ENCODE measurements at regions not wholly inside any gene's neighbourhood (a gene's known extent, or its start where the extent isn't known, plus 50 kb on each side); places are given as distances from the start of the nearest gene placed in this dataset.

- Mint-ChIP-seq H3K36me3 (ENCODE audit: insufficient read depth) (no peaks in the 10 kb centered on the region), H3K27me3 (no peaks in the 10 kb centered on the region), H3K27ac (ENCODE audit: low read depth) (no peak overlapping the region), H3K4me1 (no peaks in the 10 kb centered on the region), H3K4me3 (no peak overlapping the region), H3K9me3 (peaks cover 5% of the 10 kb centered on the region)
- ATAC-seq (replicated peaks; ENCODE audit: extremely low read depth, poor library complexity, severe bottlenecking), result no peak
- no peak for DNase-seq (ENCODE audit: low spot score in 2 of 2)
These were observed 689.6 kb downstream of the MECOM start for GRCh38 chr3:168973897-168974296.

- DNase-seq (ENCODE audit: low spot score in 2 of 2) (no peak), ATAC-seq (replicated peaks; ENCODE audit: extremely low read depth, poor library complexity, severe bottlenecking) (no peak)
- no peaks in the 10 kb centered on the region for H3K27me3 Mint-ChIP-seq
- no peaks in the 10 kb centered on the region for H3K36me3 Mint-ChIP-seq (ENCODE audit: insufficient read depth)
- H3K9me3 Mint-ChIP-seq, result peaks cover 5% of the 10 kb centered on the region
- H3K27ac Mint-ChIP-seq (ENCODE audit: low read depth), result no peak overlapping the region
- H3K4me3 Mint-ChIP-seq, result no peak overlapping the region
- H3K4me1 Mint-ChIP-seq, result no peaks in the 10 kb centered on the region
These were observed 690.3 kb downstream of the MECOM start for GRCh38 chr3:168973206-168973605.

GRCh38 chr3:168968609-168969008 is 694.9 kb downstream of the MECOM start:
- Mint-ChIP-seq H3K4me3 (no peak overlapping the region), H3K27me3 (no peaks in the 10 kb centered on the region), H3K9me3 (peaks cover 5% of the 10 kb centered on the region), H3K4me1 (no peaks in the 10 kb centered on the region), H3K36me3 (ENCODE audit: insufficient read depth) (no peaks in the 10 kb centered on the region), H3K27ac (ENCODE audit: low read depth) (no peak overlapping the region)
- ATAC-seq (replicated peaks; ENCODE audit: extremely low read depth, poor library complexity, severe bottlenecking) (no peak), DNase-seq (ENCODE audit: low spot score in 2 of 2) (no peak)

DNA sequence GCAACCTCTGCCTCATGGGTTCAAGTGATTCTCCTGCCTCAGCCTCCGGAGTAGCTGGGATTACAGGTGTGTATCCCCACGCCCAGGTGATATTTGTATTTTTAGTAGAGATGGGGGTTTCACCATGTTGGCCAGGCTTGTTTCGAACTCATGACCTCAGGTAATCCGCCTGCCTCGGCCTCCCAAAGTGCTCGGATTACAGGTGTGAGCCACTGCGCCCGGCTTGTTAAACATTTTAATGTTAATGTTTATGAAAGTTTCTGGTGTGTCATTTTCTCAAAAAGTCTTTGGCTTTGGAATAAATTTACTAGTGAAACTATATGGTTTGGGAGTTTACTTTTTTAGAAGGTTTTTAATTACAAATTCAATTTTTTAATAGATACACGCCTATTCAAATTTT is 698.8 kb downstream of the MECOM start:
- H3K36me3 Mint-ChIP-seq (ENCODE audit: insufficient read depth), result no peaks in the 10 kb centered on the region
- H3K4me3 Mint-ChIP-seq, result no peak overlapping the region
- no peak overlapping the region for H3K27ac Mint-ChIP-seq (ENCODE audit: low read depth)
- no peak for ATAC-seq (replicated peaks; ENCODE audit: extremely low read depth, poor library complexity, severe bottlenecking)
- no peaks in the 10 kb centered on the region for H3K27me3 Mint-ChIP-seq
- H3K9me3 Mint-ChIP-seq, result peaks cover 18% of the 10 kb centered on the region
- no peaks in the 10 kb centered on the region for H3K4me1 Mint-ChIP-seq
- DNase-seq (ENCODE audit: low spot score in 2 of 2), result no peak

GRCh38 chr3:168961271-168961670 is 702.2 kb downstream of the MECOM start:
- H3K4me1 Mint-ChIP-seq, result no peaks in the 10 kb centered on the region
- H3K9me3 Mint-ChIP-seq, result peaks cover 18% of the 10 kb centered on the region
- no peaks in the 10 kb centered on the region for H3K27me3 Mint-ChIP-seq

GRCh38 chr3:168959731-168960130 is 703.8 kb downstream of the MECOM start:
- H3K27me3 Mint-ChIP-seq, result no peaks in the 10 kb centered on the region
- no peaks in the 10 kb centered on the region for H3K36me3 Mint-ChIP-seq (ENCODE audit: insufficient read depth)
- DNase-seq (ENCODE audit: low spot score in 2 of 2), result no peak
- no peak for ATAC-seq (replicated peaks; ENCODE audit: extremely low read depth, poor library complexity, severe bottlenecking)
- no peak overlapping the region for H3K4me3 Mint-ChIP-seq
- H3K27ac Mint-ChIP-seq (ENCODE audit: low read depth), result no peak overlapping the region
- no peaks in the 10 kb centered on the region for H3K4me1 Mint-ChIP-seq
- peaks cover 18% of the 10 kb centered on the region for H3K9me3 Mint-ChIP-seq

More at GRCh38 chr3:168961271-168961670, 702.2 kb downstream of the MECOM start:
- Mint-ChIP-seq H3K4me3 (no peak overlapping the region), H3K36me3 (ENCODE audit: insufficient read depth) (no peaks in the 10 kb centered on the region), H3K27ac (ENCODE audit: low read depth) (no peak overlapping the region)
- no peak for DNase-seq (ENCODE audit: low spot score in 2 of 2)
- ATAC-seq (replicated peaks; ENCODE audit: extremely low read depth, poor library complexity, severe bottlenecking), result no peak

DNA sequence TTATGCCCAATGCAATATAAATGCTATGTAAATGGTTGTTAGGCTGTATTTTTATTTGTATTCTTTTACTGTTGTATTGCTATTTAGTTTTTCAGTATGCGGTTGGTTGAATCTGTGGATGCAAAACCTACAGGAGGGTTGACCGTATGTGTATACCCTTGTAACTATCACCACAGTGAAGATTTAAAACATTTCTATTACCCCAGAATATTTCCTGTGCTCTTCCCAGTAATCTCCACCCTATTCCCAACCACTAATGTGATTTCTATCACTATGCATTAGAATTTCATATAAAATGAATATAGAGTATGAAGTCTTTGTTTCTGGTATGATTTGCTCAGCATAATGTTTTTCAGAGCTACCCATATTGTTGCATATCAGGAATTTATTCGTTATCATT is 705.0 kb downstream of the MECOM start:
- no peak for ATAC-seq (replicated peaks; ENCODE audit: extremely low read depth, poor library complexity, severe bottlenecking)

GRCh38 chr3:168956076-168956475 is 707.4 kb downstream of the MECOM start:
- DNase-seq (ENCODE audit: low spot score in 2 of 2) (no peak), ATAC-seq (replicated peaks; ENCODE audit: extremely low read depth, poor library complexity, severe bottlenecking) (no peak)
- Mint-ChIP-seq H3K27ac (ENCODE audit: low read depth) (no peak overlapping the region), H3K9me3 (peaks cover 16% of the 10 kb centered on the region), H3K4me3 (no peak overlapping the region), H3K36me3 (ENCODE audit: insufficient read depth) (no peaks in the 10 kb centered on the region), H3K4me1 (no peaks in the 10 kb centered on the region), H3K27me3 (no peaks in the 10 kb centered on the region)

More for the DNA sequence above, 705.0 kb downstream of the MECOM start:
- no peak overlapping the region for H3K27ac Mint-ChIP-seq (ENCODE audit: low read depth)
- H3K9me3 Mint-ChIP-seq, result peaks cover 18% of the 10 kb centered on the region
- no peaks in the 10 kb centered on the region for H3K36me3 Mint-ChIP-seq (ENCODE audit: insufficient read depth)
- no peak overlapping the region for H3K4me3 Mint-ChIP-seq
- DNase-seq (ENCODE audit: low spot score in 2 of 2), result no peak
- no peaks in the 10 kb centered on the region for H3K4me1 Mint-ChIP-seq
- H3K27me3 Mint-ChIP-seq, result no peaks in the 10 kb centered on the region

DNA sequence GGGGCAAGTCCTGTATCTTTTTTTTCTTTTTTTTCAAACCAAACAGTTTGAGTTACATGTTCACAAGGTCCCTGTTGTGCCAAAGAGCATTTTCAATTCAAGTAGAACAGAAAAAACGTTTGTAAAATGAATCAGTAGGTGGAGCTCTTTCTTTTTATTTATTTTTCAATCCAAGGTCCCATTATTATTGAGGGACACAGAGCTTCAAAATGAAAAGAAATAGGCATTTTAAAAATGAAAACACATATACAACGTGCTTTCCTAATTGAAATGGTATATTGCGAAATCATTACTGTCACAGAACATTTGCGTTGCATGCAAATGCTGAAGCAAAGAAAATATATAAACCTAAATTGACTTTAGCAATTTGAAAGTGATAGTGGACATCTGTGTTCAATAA is 711.0 kb downstream of the MECOM start:
- Mint-ChIP-seq H3K4me1 (no peaks in the 10 kb centered on the region), H3K4me3 (no peak overlapping the region), H3K9me3 (peaks cover 21% of the 10 kb centered on the region), H3K36me3 (ENCODE audit: insufficient read depth) (no peaks in the 10 kb centered on the region), H3K27ac (ENCODE audit: low read depth) (no peak overlapping the region), H3K27me3 (no peaks in the 10 kb centered on the region)
- DNase-seq (ENCODE audit: low spot score in 2 of 2) (no peak), ATAC-seq (replicated peaks; ENCODE audit: extremely low read depth, poor library complexity, severe bottlenecking) (no peak)

- DNase-seq (ENCODE audit: low spot score in 2 of 2), result no peak
- H3K36me3 Mint-ChIP-seq (ENCODE audit: insufficient read depth), result no peaks in the 10 kb centered on the region
- no peak overlapping the region for H3K27ac Mint-ChIP-seq (ENCODE audit: low read depth)
- no peak for ATAC-seq (replicated peaks; ENCODE audit: extremely low read depth, poor library complexity, severe bottlenecking)
- H3K27me3 Mint-ChIP-seq, result no peaks in the 10 kb centered on the region
- peaks cover 20% of the 10 kb centered on the region for H3K9me3 Mint-ChIP-seq
- H3K4me3 Mint-ChIP-seq, result no peak overlapping the region
- no peaks in the 10 kb centered on the region for H3K4me1 Mint-ChIP-seq
These were observed 711.6 kb downstream of the MECOM start for GRCh38 chr3:168951884-168952283.

DNA sequence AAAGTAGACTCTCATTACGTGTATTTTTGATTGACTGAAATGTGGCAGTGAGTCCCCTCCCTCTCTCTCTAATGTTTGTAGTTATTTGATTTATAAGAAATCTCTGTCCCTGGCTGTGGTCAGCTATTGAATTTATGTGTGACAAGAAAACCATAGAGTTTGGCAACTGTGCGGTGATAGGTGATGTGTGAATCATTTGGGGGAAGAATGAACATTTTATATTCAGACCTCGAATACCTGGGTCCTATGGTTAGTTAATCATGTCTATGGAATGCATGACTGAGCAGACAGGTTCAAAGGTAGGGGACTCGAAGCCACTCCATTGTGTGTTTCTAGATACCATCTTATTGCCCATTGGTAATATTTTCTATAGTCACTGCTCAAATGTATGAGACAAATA is 712.1 kb downstream of the MECOM start:
- Mint-ChIP-seq H3K36me3 (ENCODE audit: insufficient read depth) (no peaks in the 10 kb centered on the region), H3K4me3 (no peak overlapping the region), H3K27me3 (no peaks in the 10 kb centered on the region), H3K27ac (ENCODE audit: low read depth) (no peak overlapping the region), H3K4me1 (no peaks in the 10 kb centered on the region), H3K9me3 (peaks cover 20% of the 10 kb centered on the region)
- DNase-seq (ENCODE audit: low spot score in 2 of 2), result no peak
- no peak for ATAC-seq (replicated peaks; ENCODE audit: extremely low read depth, poor library complexity, severe bottlenecking)

DNA sequence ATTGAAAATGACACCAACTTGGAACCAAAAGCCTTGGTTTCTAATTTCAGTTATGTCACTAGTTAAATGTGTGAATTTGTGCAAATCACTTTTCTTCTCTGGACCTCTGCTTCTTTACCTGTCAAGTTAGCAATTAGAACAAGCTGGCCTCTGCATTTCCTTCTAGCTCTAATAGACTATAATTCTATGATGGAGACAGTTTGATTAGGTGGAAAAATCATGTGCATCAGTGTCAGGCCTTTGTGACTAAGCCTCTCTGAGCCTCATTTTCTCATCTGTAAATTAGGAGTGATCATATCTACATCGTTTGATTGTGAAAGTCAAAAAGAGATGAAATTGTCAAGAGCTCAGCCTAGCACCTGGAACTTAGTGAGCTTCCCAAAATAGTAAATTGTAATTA is 712.9 kb downstream of the MECOM start:
- H3K27ac Mint-ChIP-seq (ENCODE audit: low read depth), result no peak overlapping the region
- no peak for DNase-seq (ENCODE audit: low spot score in 2 of 2)
- ATAC-seq (replicated peaks; ENCODE audit: extremely low read depth, poor library complexity, severe bottlenecking), result no peak
- no peak overlapping the region for H3K4me3 Mint-ChIP-seq
- no peaks in the 10 kb centered on the region for H3K4me1 Mint-ChIP-seq
- H3K36me3 Mint-ChIP-seq (ENCODE audit: insufficient read depth), result no peaks in the 10 kb centered on the region
- peaks cover 20% of the 10 kb centered on the region for H3K9me3 Mint-ChIP-seq
- H3K27me3 Mint-ChIP-seq, result no peaks in the 10 kb centered on the region

- H3K36me3 Mint-ChIP-seq (ENCODE audit: insufficient read depth), result peaks cover 1% of the 10 kb centered on the region
- H3K4me3 Mint-ChIP-seq, result no peak overlapping the region
- no peak overlapping the region for H3K27ac Mint-ChIP-seq (ENCODE audit: low read depth)
- ATAC-seq (replicated peaks; ENCODE audit: extremely low read depth, poor library complexity, severe bottlenecking) (no peak), DNase-seq (ENCODE audit: low spot score in 2 of 2) (no peak)
- no peaks in the 10 kb centered on the region for H3K4me1 Mint-ChIP-seq
- H3K9me3 Mint-ChIP-seq, result peaks cover 6% of the 10 kb centered on the region
- H3K27me3 Mint-ChIP-seq, result no peaks in the 10 kb centered on the region
These were observed 723.8 kb downstream of the MECOM start for GRCh38 chr3:168939651-168940238.

DNA sequence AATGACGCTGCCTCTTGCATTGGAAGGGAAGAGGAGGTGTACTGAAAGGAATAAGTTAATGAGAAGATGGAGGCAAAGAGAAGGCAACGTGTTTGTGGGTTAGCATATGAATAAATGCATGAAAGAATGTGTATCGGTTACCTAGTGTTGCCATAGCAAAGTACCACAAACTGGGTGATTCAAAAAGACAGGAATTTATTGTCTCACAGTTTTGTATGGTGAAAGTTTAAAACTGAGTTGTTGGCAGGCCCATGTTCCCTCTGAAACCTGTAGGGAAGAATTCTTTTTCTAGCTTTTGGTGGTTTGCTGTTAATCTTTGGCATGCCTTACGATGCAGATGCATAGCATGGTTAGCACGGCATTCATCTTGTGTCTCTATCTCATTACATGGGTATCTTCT is 729.9 kb downstream of the MECOM start:
- DNase-seq (ENCODE audit: low spot score in 2 of 2) (no peak), ATAC-seq (replicated peaks; ENCODE audit: extremely low read depth, poor library complexity, severe bottlenecking) (no peak)
- H3K9me3 Mint-ChIP-seq, result peaks cover 39% of the 10 kb centered on the region
- no peaks in the 10 kb centered on the region for H3K4me1 Mint-ChIP-seq
- H3K27me3 Mint-ChIP-seq, result no peaks in the 10 kb centered on the region
- no peak overlapping the region for H3K27ac Mint-ChIP-seq (ENCODE audit: low read depth)
- no peak overlapping the region for H3K4me3 Mint-ChIP-seq
- no peaks in the 10 kb centered on the region for H3K36me3 Mint-ChIP-seq (ENCODE audit: insufficient read depth)

Data from central memory CD8-positive, alpha-beta T cell (primary cell).